GM18867 (cell line): ENCODE measurements at regions not wholly inside any gene's neighbourhood (a gene's known extent, or its start where the extent isn't known, plus 50 kb on each side); places are given as distances from the start of the nearest gene placed in this dataset.

Source experiments
- ATAC-seq: cut with Tn5 transposase; IDR thresholded peaks from one replicate; pipeline ENCODE4 v1.9.1; 2021; ENCODE audit warnings: mild to moderate bottlenecking, moderate library complexity; ENCODE audit not compliant: unreplicated experiment

GRCh38 chr5:5017827-5018577, 122.1 kb upstream of the ADAMTS16 start:
- ATAC-seq: no peak

DNA sequence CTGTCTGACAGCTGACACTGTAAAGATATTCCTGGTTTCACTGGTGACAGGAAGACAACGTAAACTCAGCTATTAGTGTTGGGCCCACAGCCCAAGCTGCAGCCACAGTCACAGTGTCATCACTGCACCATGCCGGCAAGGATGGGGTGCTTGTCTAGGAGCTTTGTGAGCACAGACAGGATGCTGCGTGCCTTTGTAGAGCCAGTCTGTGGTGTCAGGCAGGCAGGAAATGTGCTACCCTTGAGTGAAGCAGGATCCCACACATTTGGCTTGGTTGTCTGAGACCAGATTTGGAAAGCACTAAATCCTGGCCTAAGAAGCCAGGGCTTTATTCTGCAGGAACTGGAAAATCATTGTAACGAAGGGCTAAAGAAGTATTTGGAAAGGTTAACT, 121.6 kb upstream of the ADAMTS16 start:
- no peak for ATAC-seq

DNA sequence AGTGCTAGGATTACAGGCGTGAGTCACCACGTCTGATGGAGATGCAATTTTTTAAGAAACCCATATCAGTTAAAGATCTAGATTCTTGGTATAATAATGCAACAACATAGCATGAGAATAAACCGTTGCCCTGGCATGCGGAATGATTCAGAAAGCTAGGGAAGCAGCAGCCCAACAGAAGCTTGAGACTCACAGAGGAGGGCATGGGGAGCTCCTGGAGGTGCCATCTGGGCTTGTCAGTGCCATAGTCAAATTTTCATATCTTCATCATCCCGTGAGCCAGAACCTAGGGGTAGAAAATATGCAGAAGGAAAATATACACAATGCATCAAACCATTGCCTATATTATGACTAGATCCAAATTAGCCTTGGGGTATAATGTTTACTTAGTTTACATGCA, 118.7 kb upstream of the ADAMTS16 start:
- ATAC-seq: no peak

GRCh38 chr5:5025098-5025773, 114.9 kb upstream of the ADAMTS16 start:
- ATAC-seq: no peak

DNA sequence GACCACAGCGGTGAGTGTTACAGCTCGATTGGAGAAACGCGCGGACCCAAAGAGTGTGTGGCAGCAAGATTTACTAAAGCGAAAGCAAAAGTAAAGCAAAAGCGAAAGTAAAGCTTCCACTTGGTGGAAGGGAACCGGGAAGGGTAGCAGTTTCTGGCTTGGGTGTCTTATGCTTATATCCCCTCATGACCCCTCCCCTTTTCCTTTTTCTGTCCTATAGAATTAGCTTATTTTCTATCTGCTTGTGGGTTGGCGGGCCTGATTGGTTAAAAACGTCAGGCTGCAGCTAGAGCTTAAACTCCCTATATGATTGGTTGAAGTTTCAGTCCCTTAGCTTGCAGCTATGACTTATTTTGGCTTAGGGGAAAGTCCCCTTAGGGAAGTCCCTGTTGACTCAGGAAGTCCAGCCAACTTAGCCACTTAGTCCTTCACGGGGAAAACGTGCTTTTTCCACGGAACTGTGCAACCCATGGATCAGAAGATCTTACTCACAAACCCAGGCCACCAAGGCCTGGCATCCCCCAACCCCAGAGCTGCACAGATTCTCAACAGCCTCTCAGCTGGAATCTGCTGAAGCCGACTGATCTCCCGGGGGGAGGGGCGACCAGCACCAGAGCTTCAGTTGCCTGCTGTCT, 114.2 kb upstream of the ADAMTS16 start:
- peak; percentile 80 for ATAC-seq

- no peak for ATAC-seq
Measured at GRCh38 chr5:5026409-5026785, 113.7 kb upstream of the ADAMTS16 start.

GRCh38 chr5:5031665-5032064, 108.5 kb upstream of the ADAMTS16 start:
- no peak for ATAC-seq

GRCh38 chr5:5037674-5038073, 102.5 kb upstream of the ADAMTS16 start:
- ATAC-seq: peak; percentile 75

- ATAC-seq: no peak
Measured at GRCh38 chr5:5039918-5040317, 100.2 kb upstream of the ADAMTS16 start.

- no peak for ATAC-seq
Measured at GRCh38 chr5:5040712-5041111, 99.4 kb upstream of the ADAMTS16 start.

- no peak for ATAC-seq
Measured at GRCh38 chr5:5042806-5043205, 97.3 kb upstream of the ADAMTS16 start.

DNA sequence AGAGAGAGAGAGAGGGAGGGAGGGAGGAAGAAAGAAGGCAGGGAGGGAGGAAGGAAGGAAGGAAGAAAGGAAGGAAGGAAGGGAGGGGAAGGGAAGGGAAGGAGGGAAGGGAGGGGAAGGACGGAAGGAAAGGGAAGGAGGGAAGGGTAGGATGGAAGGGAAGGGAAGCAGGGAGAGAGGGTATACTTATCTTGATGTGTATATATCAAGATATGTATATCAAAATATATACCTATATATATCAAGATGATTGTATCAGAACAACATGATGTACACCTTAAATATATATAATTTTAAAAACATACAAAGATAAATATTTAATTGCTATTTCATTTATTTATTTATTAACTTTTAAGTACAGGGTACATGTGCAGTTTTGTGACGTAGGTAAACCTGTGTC, 96.8 kb upstream of the ADAMTS16 start:
- ATAC-seq: no peak

GRCh38 chr5:5044247-5044840, 95.8 kb upstream of the ADAMTS16 start:
- peak; percentile 28 for ATAC-seq

- peak; percentile 92 for ATAC-seq
Measured at GRCh38 chr5:5046680-5047502, 93.2 kb upstream of the ADAMTS16 start.

DNA sequence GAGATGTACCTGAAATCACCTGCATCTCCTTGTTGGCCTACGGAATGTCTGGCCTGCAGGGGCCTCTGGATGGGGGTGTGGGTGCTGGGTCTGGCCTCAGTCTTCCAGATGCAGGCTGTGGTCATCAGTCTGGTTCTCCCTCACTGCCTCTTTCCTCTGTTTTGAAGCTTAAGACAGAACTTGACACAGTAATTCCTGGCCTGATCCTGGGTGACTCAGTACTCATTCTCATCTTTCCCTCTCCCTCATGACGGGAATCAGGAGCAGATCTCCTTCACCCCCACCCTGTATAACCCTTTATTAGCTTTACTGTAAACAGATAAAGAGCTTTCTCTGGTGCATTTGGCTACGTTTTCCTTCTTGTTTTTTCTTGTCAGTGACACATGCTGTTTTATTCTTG, 89.3 kb upstream of the ADAMTS16 start:
- ATAC-seq: no peak

- no peak for ATAC-seq
Measured at GRCh38 chr5:5055712-5056111, 84.4 kb upstream of the ADAMTS16 start.

- ATAC-seq: no peak
Measured at GRCh38 chr5:5061836-5062235, 78.3 kb upstream of the ADAMTS16 start.

DNA sequence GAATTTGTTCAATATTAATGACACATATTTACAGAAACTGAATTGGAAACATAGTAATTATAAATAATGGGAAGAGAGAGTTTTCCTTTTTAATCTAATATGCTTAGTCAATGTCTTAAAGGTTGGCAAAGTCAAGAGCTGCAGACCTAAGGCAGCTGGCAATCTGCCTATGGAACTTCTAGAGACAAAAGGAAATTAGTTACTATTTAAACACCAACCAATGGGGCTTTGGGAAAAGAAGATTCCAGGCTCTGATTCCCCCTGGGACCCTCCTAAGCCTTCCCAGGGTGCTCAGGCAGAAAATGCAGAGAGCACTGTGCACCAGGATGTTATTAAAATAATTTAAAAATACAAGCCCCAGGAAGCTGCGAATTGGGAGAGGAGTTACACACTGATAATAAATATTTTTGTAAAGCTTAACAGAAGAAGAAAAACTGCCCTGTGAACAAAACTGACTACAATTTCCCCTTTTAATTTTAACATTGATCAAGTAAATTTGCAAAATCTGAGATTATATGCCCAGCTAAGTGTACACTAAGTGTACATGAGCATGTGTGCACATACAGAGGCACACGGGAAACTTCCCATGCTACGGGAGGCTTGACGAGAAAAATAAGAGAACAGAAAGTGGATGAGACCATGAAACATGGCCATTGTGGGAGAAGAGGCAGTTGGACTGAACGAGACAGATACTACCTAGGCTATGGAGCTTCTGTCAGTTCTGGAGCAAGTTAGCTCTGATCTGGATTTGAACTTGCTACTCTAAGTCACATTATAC, 77.4 kb upstream of the ADAMTS16 start:
- no peak for ATAC-seq

DNA sequence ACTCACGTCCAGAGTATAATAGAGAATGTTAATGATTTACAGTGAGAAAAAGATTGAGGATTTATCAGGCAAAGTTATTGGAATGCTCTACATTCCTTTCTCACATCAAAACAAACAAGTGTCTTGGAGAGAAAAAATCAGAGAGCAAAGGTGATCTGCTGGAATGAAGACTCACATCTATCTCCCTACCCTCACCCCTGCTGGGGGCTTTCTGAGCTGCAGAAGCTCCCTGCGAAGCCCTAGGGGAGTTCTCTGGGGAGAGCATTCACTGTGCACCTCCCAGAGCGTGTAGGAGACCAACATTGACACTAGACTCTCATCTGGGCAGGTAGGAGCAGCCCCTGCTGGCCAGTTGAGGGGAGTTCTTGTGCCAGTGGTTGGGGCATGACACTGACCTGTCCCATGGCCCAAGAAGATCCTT, 76.6 kb upstream of the ADAMTS16 start:
- peak; percentile 72 for ATAC-seq

- no peak for ATAC-seq
Measured at GRCh38 chr5:5065472-5065871, 74.7 kb upstream of the ADAMTS16 start.
